Smooth muscle cell of the brain vasculature (primary cell): ENCODE measurements at regions not wholly inside any gene's neighbourhood (a gene's known extent, or its start where the extent isn't known, plus 50 kb on each side); places are given as distances from the start of the nearest gene placed in this dataset.
"Not testable (repeated sequence)": the region's sequence is repeated elsewhere in the genome, so short reads cannot be mapped to it uniquely, and the experiment has no call there.

Experiments
- DNase-seq: peaks from one replicate; pipeline ENCODE4 v3.0.0-alpha.2; 2012; ENCODE audit warnings: low read depth, low spot score

GRCh38 chr13:21228738-21229137 is 52.3 kb downstream of the MRPL57 start:
- no peak for DNase-seq

GRCh38 chr13:21229241-21230024 is 53.0 kb downstream of the MRPL57 start:
- DNase-seq, result no peak

GRCh38 chr13:21230516-21230915 is 54.1 kb downstream of the MRPL57 start:
- DNase-seq, result no peak

GRCh38 chr13:21231426-21231940 is 55.0 kb downstream of the MRPL57 start:
- no peak for DNase-seq

- DNase-seq, result no peak
These were observed 55.7 kb downstream of the MRPL57 start for GRCh38 chr13:21232196-21232595.

- no peak for DNase-seq
These were observed 56.1 kb downstream of the MRPL57 start for GRCh38 chr13:21232599-21232998.

- no peak for DNase-seq
These were observed 56.6 kb downstream of the MRPL57 start for GRCh38 chr13:21233086-21233485.

GRCh38 chr13:21234526-21234925 is 58.1 kb downstream of the MRPL57 start:
- no peak for DNase-seq

GRCh38 chr13:21235174-21235573 is 58.7 kb downstream of the MRPL57 start:
- DNase-seq, result no peak

- DNase-seq, result no peak
These were observed 60.6 kb downstream of the MRPL57 start for GRCh38 chr13:21237081-21237480.

- no peak for DNase-seq
These were observed 61.8 kb downstream of the MRPL57 start for GRCh38 chr13:21238267-21238666.

GRCh38 chr13:21240586-21240985 is 64.1 kb downstream of the MRPL57 start:
- DNase-seq, result no peak

- DNase-seq, result no peak
These were observed 65.8 kb downstream of the MRPL57 start for GRCh38 chr13:21242236-21242635.

- no peak for DNase-seq
These were observed 66.8 kb downstream of the MRPL57 start for GRCh38 chr13:21243045-21243897.

- DNase-seq, result not testable (repeated sequence)
These were observed 67.4 kb downstream of the MRPL57 start for GRCh38 chr13:21243898-21244184.

GRCh38 chr13:21246761-21247452 is 70.4 kb downstream of the MRPL57 start:
- DNase-seq, result no peak

- DNase-seq, result no peak
These were observed 79.9 kb downstream of the MRPL57 start for GRCh38 chr13:21256351-21256761.

- no peak for DNase-seq
These were observed 80.4 kb downstream of the MRPL57 start for GRCh38 chr13:21256891-21257290.

- DNase-seq, result no peak
These were observed 83.4 kb downstream of the MRPL57 start for GRCh38 chr13:21259571-21260455.

- not testable (repeated sequence) for DNase-seq
These were observed 84.3 kb downstream of the MRPL57 start for GRCh38 chr13:21260561-21261290.
